ENCODE measurements at regions not wholly inside any gene's neighbourhood (a gene's known extent, or its start where the extent isn't known, plus 50 kb on each side); places are given as distances from the start of the nearest gene placed in this dataset.

DNA sequence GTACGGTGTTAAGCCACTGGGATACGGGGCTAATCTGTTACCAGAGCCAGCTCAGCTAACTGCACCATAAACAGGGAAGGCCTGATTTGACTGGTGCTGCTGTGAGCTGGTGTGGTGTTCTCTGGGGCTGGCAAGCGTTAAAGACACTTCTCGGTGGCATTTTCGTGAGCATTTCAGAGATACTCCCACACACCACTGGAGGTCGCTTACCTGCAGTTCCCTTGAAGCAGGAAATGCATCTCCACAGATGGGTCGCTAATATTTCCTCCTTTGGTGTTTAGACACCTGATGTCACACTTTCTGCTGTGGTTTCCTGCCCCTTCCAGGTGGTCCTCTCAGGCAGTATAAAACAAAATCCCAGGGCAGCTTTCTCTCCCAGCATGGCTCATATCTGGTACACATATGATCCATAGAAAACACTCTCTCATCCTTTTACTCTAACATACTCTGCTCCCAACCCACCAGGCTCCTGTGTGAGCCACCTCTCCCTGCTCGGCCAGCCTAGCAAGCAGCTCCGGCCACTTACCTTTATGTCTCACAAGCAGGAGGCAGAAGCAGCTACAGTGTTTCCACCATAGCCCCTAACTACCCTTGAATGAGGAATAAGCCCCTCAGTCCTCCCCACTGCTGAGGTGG lies 129.9 kb upstream of the GRIN2B start:
- FAIRE-seq (no peak), DNase-seq (ENCODE audit: insufficient read length, low spot score) (no peak)
- TF ChIP-seq POLR2A (IDR thresholded peaks at IDR 0.05; ENCODE audit: low read depth, low read length), result no peak

DNA sequence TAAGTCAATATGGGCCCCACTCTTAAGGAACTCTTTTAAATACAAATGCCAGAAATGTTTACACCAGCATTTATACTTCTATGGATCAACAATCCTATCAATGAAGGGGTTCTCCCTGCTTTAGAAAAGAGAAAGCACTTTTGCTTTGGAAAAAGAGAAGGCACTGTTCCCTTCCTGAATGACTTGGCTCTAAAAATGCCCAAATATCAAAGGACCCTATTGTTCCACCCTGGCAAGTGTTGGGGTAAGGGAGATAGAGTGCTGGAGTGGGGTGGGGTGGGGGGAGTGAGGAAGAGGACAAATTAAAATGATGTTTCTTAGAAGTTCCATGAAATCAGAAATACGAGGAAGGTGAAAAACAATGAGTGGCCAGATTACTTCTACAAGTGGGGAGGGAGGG lies 131.6 kb upstream of the GRIN2B start:
- no peak for DNase-seq (ENCODE audit: insufficient read length, low spot score)
- FAIRE-seq, result no peak
- no peak for TF ChIP-seq POLR2A (IDR thresholded peaks at IDR 0.05; ENCODE audit: low read depth, low read length)

GRCh38 chr12:14126692-14127091 lies 145.3 kb upstream of the GRIN2B start:
- DNase-seq (ENCODE audit: insufficient read length, low spot score) (no peak), FAIRE-seq (no peak)
- no peak for TF ChIP-seq POLR2A (IDR thresholded peaks at IDR 0.05; ENCODE audit: low read depth, low read length)

DNA sequence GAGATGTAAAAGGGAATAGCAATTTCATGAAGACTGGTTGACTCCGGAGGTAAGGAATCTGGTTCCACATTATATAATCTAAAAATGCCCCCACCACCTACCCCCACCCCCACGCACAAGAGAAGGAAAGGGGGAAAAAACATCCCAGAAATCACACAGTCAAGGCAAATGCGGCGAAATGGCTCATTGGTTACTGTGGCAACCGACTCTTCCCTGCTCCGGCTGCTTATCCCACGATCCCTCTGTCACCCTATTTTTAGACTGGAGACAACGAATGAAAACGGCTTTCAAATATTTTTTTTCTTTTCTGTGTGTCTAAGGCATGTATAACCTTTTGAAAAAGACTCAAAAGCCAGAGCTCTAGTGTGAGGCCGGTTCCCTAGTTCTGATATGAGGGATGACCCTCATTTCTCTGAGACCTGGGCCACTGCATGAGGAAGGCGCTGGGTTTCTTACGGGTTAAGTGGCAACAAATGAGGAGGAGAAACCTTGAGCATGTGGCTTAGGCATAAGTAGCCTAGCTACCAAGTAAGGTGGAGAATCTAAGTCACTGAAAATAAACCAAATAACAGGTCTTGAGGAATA lies 148.3 kb upstream of the GRIN2B start:
- DNase-seq (ENCODE audit: insufficient read length, low spot score) (no peak), FAIRE-seq (no peak)
- TF ChIP-seq POLR2A (IDR thresholded peaks at IDR 0.05; ENCODE audit: low read depth, low read length), result no peak

DNA sequence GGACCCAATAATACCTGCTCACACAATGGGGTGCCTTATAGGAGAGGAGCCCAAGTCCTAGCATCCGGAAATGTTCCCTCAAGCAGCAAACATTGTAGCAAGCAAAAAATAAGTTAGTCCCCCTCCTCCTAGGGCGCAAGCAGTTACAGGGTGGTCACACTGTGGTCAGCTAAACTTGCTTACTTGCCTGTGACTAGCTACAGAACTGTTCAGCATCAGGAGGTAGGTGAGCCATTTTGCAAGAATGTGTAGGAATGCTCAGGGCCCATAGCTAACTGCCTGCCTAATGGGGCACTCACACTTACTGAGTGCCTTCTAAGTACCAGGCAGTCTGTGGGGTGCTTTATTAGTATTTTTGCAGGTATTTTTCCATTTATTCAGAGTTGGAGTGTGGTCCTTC lies 154.6 kb upstream of the GRIN2B start:
- no peak for TF ChIP-seq POLR2A (IDR thresholded peaks at IDR 0.05; ENCODE audit: low read depth, low read length)
- DNase-seq (ENCODE audit: insufficient read length, low spot score), result no peak
- no peak for FAIRE-seq

GRCh38 chr12:14138495-14138894 lies 157.1 kb upstream of the GRIN2B start:
- no peak for DNase-seq (ENCODE audit: insufficient read length, low spot score)
- no peak for FAIRE-seq
- no peak for TF ChIP-seq POLR2A (IDR thresholded peaks at IDR 0.05; ENCODE audit: low read depth, low read length)

DNA sequence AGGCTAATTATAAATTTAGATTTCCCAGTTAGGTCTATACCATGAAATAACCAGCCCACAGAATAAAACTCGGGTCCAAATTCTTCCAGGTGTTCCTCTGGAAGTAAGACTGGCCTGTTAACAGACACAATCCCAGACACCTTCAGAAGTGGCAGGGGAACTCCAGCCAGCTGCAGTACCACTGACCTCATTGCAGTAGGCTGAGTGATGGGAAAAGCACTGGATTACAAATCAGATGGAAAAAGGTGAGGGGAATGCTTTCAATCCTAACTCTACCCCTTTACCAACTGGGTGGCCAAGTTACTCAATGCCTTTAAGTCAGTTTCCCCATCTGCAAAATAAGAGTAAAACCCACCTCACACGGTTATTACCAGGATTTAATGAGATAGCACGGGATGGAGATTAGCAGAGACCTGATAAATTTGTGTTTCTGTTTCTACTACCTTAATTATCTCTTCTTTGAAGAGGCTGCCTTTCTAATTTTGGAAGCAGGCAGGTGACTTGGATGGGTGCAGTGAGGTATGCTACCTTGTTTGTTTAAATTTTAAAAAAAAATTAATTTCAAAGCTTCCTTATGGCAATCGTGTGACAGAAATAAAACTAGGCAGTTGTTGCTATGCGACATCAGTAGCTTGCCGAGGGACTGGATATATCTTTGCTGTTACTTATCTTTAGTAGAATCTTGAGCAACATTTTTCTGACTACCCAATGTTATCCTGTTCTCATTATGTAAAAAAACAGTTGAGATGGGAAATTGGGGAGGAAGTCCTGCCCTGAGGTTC lies 167.3 kb upstream of the GRIN2B start:
- DNase-seq (ENCODE audit: insufficient read length, low spot score) (no peak), FAIRE-seq (no peak)
- TF ChIP-seq POLR2A (IDR thresholded peaks at IDR 0.05; ENCODE audit: low read depth, low read length), result no peak

- TF ChIP-seq POLR2A (IDR thresholded peaks at IDR 0.05; ENCODE audit: low read depth, low read length), result no peak
- FAIRE-seq (no peak), DNase-seq (ENCODE audit: insufficient read length, low spot score) (no peak)
Measured at GRCh38 chr12:14153803-14154202, 172.4 kb upstream of the GRIN2B start.

DNA sequence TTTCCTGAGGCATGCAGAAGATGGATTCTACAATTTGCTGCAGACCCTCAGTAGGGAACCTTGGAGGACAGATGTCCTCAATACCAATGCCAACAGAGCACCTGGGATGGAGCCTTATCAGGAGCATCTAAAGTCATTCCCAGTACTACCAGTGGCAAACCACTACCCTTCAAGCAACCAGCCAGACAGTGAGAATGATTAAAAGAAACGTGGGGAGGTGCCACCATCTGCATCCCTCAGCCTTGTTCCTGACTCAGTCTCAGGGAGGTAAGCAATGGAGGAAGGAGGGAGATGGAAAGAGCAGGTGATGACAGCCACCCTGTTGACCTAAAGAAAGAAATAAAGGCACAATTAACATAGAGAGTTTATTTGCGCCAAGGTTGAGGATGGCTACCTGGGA lies 175.2 kb upstream of the GRIN2B start:
- TF ChIP-seq POLR2A (IDR thresholded peaks at IDR 0.05; ENCODE audit: low read depth, low read length), result no peak
- no peak for FAIRE-seq

GRCh38 chr12:14157088-14157747 lies 175.8 kb upstream of the GRIN2B start:
- DNase-seq (ENCODE audit: insufficient read length, low spot score) (no peak), FAIRE-seq (no peak)
- no peak for TF ChIP-seq POLR2A (IDR thresholded peaks at IDR 0.05; ENCODE audit: low read depth, low read length)

More for the DNA sequence above, 175.2 kb upstream of the GRIN2B start:
- no peak for DNase-seq (ENCODE audit: insufficient read length, low spot score)

GRCh38 chr12:14164266-14164665 lies 182.9 kb upstream of the GRIN2B start:
- DNase-seq (ENCODE audit: insufficient read length, low spot score) (no peak), FAIRE-seq (no peak)
- TF ChIP-seq POLR2A (IDR thresholded peaks at IDR 0.05; ENCODE audit: low read depth, low read length), result no peak

- no peak for TF ChIP-seq POLR2A (IDR thresholded peaks at IDR 0.05; ENCODE audit: low read depth, low read length)
- peak; percentile 55 for DNase-seq (ENCODE audit: insufficient read length, low spot score)
- peak; percentile 78 for FAIRE-seq
Measured at GRCh38 chr12:14167005-14167628, 185.7 kb upstream of the GRIN2B start.

DNA sequence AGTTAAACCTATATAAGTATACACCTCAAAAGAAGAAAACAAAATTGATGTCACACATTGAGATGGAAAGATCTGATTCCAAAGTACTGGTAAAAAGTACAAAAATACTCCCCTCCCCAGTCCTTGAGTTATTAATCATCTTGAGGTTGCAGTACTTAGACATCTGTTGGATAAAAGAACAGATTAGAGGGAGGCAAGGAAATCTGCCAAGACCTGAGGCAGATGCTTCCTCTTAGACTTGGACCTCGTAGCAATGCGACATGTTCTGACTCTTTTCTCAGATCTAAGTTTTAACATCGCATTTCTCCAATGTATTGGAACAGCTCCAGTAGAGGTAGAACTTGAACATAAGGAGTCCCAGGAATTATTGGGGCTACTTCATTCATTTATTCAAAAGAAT lies 187.9 kb upstream of the GRIN2B start:
- no peak for FAIRE-seq
- DNase-seq (ENCODE audit: insufficient read length, low spot score), result no peak

DNA sequence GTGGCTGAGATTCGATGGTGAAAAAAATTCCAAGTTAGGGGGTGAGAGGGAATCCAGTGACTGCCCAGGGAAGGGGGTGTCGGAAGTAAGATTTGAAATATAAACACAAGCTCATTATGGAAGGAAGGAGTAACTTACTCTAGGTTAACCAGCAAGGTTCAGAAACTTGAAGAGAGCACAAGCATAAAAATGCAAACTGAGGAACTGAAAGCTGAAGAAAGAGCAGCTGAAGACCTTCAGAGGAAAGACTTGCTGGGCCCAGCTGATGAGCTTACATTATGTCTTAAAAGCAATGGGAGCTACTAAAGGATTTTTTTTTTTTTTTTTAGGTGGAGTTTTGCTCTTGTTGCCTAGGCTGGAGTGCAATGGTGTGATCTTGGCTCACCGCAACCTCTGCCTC lies 189.7 kb upstream of the GRIN2B start:
- DNase-seq (ENCODE audit: insufficient read length, low spot score), result no peak
- no peak for FAIRE-seq
- no peak for TF ChIP-seq POLR2A (IDR thresholded peaks at IDR 0.05; ENCODE audit: low read depth, low read length)

More for the DNA sequence above, 187.9 kb upstream of the GRIN2B start:
- TF ChIP-seq POLR2A (IDR thresholded peaks at IDR 0.05; ENCODE audit: low read depth, low read length), result no peak

Data from H54 (cell line).